ENCODE measurements at regions not wholly inside any gene's neighbourhood (a gene's known extent, or its start where the extent isn't known, plus 50 kb on each side); places are given as distances from the start of the nearest gene placed in this dataset.
"Not testable (repeated sequence)": the region's sequence is repeated elsewhere in the genome, so short reads cannot be mapped to it uniquely, and the experiment has no call there.

GRCh38 chr9:97182532-97182931, 124.9 kb upstream of the CCDC180 start:
- TF ChIP-seq CTCF (IDR thresholded peaks at IDR 0.05); POLR2A (IDR thresholded peaks at IDR 0.05; ENCODE audit: low read depth): not testable (repeated sequence)

All from esophagus muscularis mucosa (tissue), 3 donors.